ENCODE measurements at regions not wholly inside any gene's neighbourhood (a gene's known extent, or its start where the extent isn't known, plus 50 kb on each side); places are given as distances from the start of the nearest gene placed in this dataset.

- no peak for TF ChIP-seq CTCF (IDR thresholded peaks at IDR 0.05)
- no peak for TF ChIP-seq POLR2A (IDR thresholded peaks at IDR 0.05)
Measured at GRCh38 chr13:62432906-62433305, 1017.3 kb upstream of the PCDH20 start.

All from suprapubic skin (tissue), 3 donors.